DMS153 treated with DMSO at 0.1 percent for 48 hours (cell line): ENCODE measurements at regions not wholly inside any gene's neighbourhood (a gene's known extent, or its start where the extent isn't known, plus 50 kb on each side); places are given as distances from the start of the nearest gene placed in this dataset.
"Not testable (repeated sequence)": the region's sequence is repeated elsewhere in the genome, so short reads cannot be mapped to it uniquely, and the experiment has no call there.

Experiments
- DNase-seq: peaks from one replicate; lab custom pipeline; 2025; ENCODE audit not compliant: unreplicated experiment; lab: John Stamatoyannopoulos, UW

- DNase-seq = no peak
These were observed 991.3 kb downstream of the RAB28 start for GRCh38 chr4:12492730-12493393.

- no peak for DNase-seq
These were observed 995.5 kb downstream of the RAB28 start for GRCh38 chr4:12488672-12489071.

- DNase-seq = no peak
These were observed 997.1 kb downstream of the RAB28 start for GRCh38 chr4:12487000-12487399.

GRCh38 chr4:12472087-12472486 lies 1012.1 kb downstream of the RAB28 start:
- DNase-seq = no peak

DNA sequence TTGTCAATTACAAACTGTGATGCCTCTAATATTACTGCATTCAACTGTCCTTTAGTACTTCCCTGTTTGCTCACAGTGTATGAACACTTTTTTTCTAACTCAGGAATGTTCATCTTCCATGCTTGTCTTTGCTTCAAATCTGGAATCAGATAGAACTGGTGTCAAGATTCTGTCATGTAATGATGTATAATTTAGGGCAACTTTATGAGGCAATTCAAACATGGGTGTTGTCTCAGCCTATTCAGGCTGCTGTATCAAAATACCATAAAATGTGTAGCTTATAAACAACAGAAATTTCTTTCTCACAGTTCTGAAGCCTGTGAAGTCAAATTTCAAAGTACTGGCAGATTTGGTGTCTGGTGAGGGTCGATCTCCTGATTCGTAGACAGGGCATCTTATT lies 1012.9 kb downstream of the RAB28 start:
- no peak for DNase-seq

GRCh38 chr4:12461576-12461975 lies 1022.6 kb downstream of the RAB28 start:
- DNase-seq = not testable (repeated sequence)

- no peak for DNase-seq
These were observed 1025.0 kb downstream of the RAB28 start for GRCh38 chr4:12459126-12459525.

DNA sequence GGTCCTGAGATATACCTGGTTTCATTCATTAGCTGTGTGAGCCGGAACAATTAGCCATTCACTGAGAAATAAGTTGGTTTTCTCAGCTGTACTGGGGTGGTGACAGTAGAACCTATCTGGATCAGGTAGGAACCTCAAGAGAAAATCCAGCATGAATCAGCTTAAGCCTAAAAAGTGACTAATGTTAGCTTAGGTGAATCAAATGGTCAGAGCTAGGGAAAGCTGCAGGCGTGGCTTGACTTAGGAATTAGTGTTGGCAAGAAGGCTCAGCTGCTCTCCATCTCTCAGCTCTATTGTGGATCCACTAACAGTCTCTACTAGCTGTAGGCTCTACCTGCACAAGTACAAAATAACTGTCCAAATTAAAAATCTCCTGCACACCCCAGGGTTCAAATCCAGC lies 1025.5 kb downstream of the RAB28 start:
- DNase-seq = no peak

DNA sequence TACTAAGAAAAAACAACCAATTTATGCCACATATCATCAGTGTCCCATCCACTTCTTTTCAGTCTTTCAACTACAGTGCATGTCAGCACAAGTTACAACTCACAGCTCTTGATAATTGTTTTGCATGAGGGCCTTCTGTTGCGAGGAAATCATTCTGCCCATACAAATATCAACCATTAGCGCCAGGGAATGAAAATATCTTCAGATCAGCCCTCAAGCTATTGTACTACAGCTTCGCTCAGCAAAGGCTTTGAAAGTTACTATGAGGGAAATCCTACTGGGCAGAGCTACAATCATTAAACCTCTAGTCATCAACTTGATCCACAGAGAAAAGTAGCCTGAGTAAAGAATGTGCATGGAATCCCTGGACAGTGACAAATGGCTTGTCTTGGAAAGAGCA lies 1023.6 kb upstream of the HS3ST1 start:
- no peak for DNase-seq

GRCh38 chr4:12447451-12447850 lies 1018.8 kb upstream of the HS3ST1 start:
- no peak for DNase-seq

GRCh38 chr4:12446657-12447185 lies 1018.0 kb upstream of the HS3ST1 start:
- DNase-seq = no peak

GRCh38 chr4:12446256-12446655 lies 1017.6 kb upstream of the HS3ST1 start:
- no peak for DNase-seq

DNA sequence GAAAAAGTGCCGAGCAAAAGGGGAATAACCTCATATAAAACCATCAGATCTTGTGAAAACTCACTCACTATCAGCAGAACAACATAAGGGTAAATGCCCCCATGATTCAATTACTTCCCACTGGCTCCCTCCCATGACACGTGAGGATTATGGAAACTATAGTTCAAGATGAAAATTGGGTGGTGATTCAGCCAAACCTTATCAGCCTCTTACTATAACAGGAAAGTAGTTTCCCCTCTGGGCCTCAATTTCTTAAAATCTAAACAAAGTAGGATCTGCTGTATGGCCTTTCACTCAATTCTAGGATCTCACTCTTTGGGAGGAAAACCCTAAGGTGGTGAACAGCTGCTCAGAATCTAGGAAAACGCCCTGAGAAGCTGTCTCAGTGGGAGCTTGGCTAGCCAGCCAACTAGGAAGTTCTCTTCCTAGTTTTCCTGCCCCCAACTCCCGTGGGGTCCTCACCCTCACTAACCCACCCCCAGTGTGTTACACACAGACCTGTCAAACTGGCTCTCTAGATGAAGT lies 1017.1 kb upstream of the HS3ST1 start:
- DNase-seq = no peak

GRCh38 chr4:12439633-12440305 lies 1011.1 kb upstream of the HS3ST1 start:
- DNase-seq = no peak

- not testable (repeated sequence) for DNase-seq
These were observed 1002.6 kb upstream of the HS3ST1 start for GRCh38 chr4:12431259-12431658.

GRCh38 chr4:12421364-12421763 lies 992.7 kb upstream of the HS3ST1 start:
- no peak for DNase-seq

DNA sequence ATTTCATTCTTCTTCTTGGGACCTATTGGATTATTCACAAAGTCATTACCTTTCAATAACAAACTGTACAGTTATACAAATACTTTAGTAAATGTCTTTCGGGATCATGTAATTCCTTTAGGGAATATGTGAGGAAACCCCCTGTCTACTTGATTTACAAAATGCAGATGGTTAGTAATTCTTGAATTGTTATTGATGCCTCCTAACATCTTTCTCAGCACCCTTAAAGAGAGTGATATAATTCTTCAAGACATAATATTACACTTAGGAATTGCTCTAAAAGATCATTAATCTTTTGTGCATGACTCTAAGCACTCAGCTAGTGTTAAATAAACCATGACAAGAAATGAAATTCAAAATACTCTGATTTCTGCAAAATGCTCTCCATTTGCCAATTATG lies 988.1 kb upstream of the HS3ST1 start:
- DNase-seq = no peak

DNA sequence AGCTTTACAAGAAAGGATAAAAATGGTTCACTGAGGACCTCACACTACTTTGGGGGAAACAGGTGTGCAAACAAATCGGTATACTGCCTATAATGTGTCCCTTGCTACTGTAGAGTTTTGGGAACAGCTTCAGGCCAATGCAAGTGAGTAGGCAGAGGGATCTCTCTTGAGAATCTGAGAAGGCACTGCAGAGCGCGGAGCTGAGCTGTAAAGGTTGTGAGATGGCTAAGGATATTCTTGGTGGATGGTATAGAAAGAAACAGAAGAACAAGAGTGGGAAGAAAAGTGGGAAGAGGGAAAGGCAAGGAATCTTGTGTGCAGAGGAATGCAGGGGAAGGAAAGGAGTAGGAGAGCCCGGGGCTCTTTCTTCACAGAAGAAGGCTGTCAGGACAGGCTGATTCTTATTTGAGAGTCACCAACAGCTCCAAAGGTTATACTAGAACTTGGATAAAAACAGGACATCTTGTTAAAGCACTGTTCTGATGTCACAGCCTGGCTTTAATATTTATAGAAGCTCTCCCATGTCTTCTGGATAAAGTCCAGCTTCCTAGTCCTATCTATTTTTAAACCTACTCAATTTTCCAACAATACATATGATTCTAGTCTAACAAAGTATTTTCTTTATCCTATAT lies 985.6 kb upstream of the HS3ST1 start:
- DNase-seq = no peak

DNA sequence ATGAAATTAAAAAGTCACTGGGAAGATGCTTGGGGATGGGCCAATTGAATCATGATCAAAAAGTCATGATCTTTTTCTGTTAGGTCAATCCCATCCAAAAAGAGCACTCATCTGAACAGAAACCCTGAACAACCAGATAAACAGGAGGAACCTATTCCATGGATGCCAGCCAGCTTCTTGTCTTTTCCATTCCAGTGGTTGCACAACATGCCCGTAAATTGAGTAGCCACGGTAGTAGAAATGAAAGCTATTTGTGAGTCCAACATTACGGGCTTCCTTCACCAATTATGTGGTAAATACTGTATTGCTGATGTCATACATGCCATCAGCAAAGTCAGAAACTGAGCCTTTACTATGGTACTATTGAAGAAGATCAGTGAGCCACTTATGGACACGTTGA lies 982.4 kb upstream of the HS3ST1 start:
- no peak for DNase-seq

GRCh38 chr4:12409507-12410190 lies 981.0 kb upstream of the HS3ST1 start:
- no peak for DNase-seq

DNA sequence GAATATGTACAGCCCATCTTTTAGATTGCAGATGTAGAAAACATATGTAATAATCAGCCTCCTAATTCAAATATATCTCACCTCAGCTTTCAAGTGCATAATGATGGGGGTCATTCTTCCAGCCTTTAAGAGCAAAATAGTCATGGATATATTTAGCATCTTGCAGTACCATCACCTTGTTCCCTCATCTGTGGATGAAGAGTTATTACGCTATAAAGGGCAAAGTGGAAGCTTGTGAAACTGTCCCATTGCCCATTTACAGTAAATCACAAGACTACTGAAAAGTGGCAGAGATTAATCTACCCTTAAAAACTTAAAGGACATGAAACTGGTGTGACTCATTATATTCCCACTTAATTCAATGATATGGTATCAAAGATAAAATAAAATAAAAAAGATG lies 979.7 kb upstream of the HS3ST1 start:
- no peak for DNase-seq
